H9 (cell line): ENCODE measurements at regions not wholly inside any gene's neighbourhood (a gene's known extent, or its start where the extent isn't known, plus 50 kb on each side); places are given as distances from the start of the nearest gene placed in this dataset.

ENCODE experiments used
- DNase-seq: peaks from one replicate; pipeline ENCODE4 v3.0.0-alpha.2; 2017
- H2AFZ ChIP-seq: one replicate; pipeline ENCODE4 v1.6.1; 2013; ENCODE audit warnings: mild to moderate bottlenecking, low read length, control low read depth, moderate library complexity
- H2AK5ac ChIP-seq: 2 replicates; pipeline ENCODE4 v1.6.1; 2013; ENCODE audit warnings: low read length, control low read depth, mixed read lengths; ENCODE audit not compliant: insufficient read length
- H2BK120ac ChIP-seq: one replicate; pipeline ENCODE4 v1.6.1; 2013; ENCODE audit warnings: low read depth, mild to moderate bottlenecking, low read length, control low read depth, inconsistent platforms; ENCODE audit not compliant: poor library complexity, severe bottlenecking
- H2BK12ac ChIP-seq: 2 replicates; pipeline ENCODE4 v1.6.1; 2013; ENCODE audit warnings: low read length, control low read depth, mixed read lengths, low read depth; ENCODE audit not compliant: insufficient read length
- H2BK15ac ChIP-seq: 2 replicates; pipeline ENCODE4 v1.6.1; 2013; ENCODE audit warnings: low read depth, low read length, control low read depth
- H2BK20ac ChIP-seq: one replicate; pipeline ENCODE4 v1.6.1; 2013; ENCODE audit warnings: low read depth, mild to moderate bottlenecking, low read length, control low read depth, inconsistent platforms; ENCODE audit not compliant: poor library complexity, severe bottlenecking
- H2BK5ac ChIP-seq: 2 replicates; pipeline ENCODE4 v1.6.1; 2013; ENCODE audit warnings: low read length, control low read depth, mixed read lengths; ENCODE audit not compliant: insufficient read length
- H3K14ac ChIP-seq: 2 replicates; pipeline ENCODE4 v1.6.1; 2013; ENCODE audit warnings: low read length, control low read depth; ENCODE audit not compliant: insufficient read depth
- H3K18ac ChIP-seq: 2 replicates; pipeline ENCODE4 v1.6.1; 2013; ENCODE audit warnings: low read depth, mild to moderate bottlenecking, mixed read lengths, low read length, control low read depth; ENCODE audit not compliant: insufficient read length
- H3K23ac ChIP-seq: 2 replicates; pipeline ENCODE4 v1.6.1; 2013; ENCODE audit warnings: low read length, control low read depth, mixed read lengths, low read depth; ENCODE audit not compliant: insufficient read length
- H3K23me2 ChIP-seq: 2 replicates; pipeline ENCODE4 v1.6.1; 2013; ENCODE audit warnings: low read depth, mild to moderate bottlenecking, mixed read lengths, low read length, control low read depth; ENCODE audit not compliant: insufficient read length, poor library complexity, severe bottlenecking
- H3K27ac ChIP-seq: 2 replicates; pipeline ENCODE4 v1.5.1; 2013; ENCODE audit warnings: low read length, control low read depth, mixed read lengths, low read depth; ENCODE audit not compliant: insufficient read length
- H3K27me3 ChIP-seq: 2 replicates; pipeline ENCODE4 v1.6.1; 2013; ENCODE audit warnings: low read length, control low read depth, inconsistent platforms; ENCODE audit not compliant: insufficient read depth
- H3K4ac ChIP-seq: 2 replicates; pipeline ENCODE4 v1.6.1; 2013; ENCODE audit warnings: low read depth, mild to moderate bottlenecking, control low read depth, inconsistent platforms, low read length, moderate library complexity
- H3K4me1 ChIP-seq: 2 replicates; pipeline ENCODE4 v1.6.1; 2013; ENCODE audit warnings: low read length, control low read depth, inconsistent platforms; ENCODE audit not compliant: insufficient read depth
- H3K4me2 ChIP-seq: 2 replicates; pipeline ENCODE4 v1.6.1; 2013; ENCODE audit warnings: low read length, control low read depth, mixed read lengths; ENCODE audit not compliant: insufficient read length, insufficient read depth
- H3K56ac ChIP-seq: 2 replicates; pipeline ENCODE4 v1.6.1; 2013; ENCODE audit warnings: low read depth, mild to moderate bottlenecking, mixed read lengths, low read length, control low read depth; ENCODE audit not compliant: insufficient read length
- H3K79me1 ChIP-seq: 2 replicates; pipeline ENCODE4 v1.6.1; 2013; ENCODE audit warnings: low read depth, mild to moderate bottlenecking, moderate library complexity, low read length, control low read depth, inconsistent platforms; ENCODE audit not compliant: insufficient read depth, poor library complexity, severe bottlenecking
- H3K79me2 ChIP-seq: 2 replicates; pipeline ENCODE4 v1.6.1; 2013; ENCODE audit warnings: low read length, control low read depth, inconsistent platforms; ENCODE audit not compliant: insufficient read depth
- H3K9ac ChIP-seq: 2 replicates; pipeline ENCODE4 v1.6.1; 2013; ENCODE audit warnings: low read length, control low read depth, mixed read lengths; ENCODE audit not compliant: insufficient read length; ENCODE audit errors: extremely low read depth
- H3K9me3 ChIP-seq: one replicate; pipeline ENCODE4 v1.6.1; 2013; ENCODE audit warnings: low read depth, low read length, inconsistent platforms; ENCODE audit not compliant: control insufficient read depth
- H3T11ph ChIP-seq: one replicate; pipeline ENCODE4 v1.6.1; 2013; ENCODE audit warnings: mild to moderate bottlenecking, low read length, control low read depth, inconsistent platforms
- H4K20me1 ChIP-seq: one replicate; pipeline ENCODE4 v1.6.1; 2013; ENCODE audit not compliant: control insufficient read depth, insufficient read length, insufficient read depth
- H4K5ac ChIP-seq: 2 replicates; pipeline ENCODE4 v1.6.1; 2013; ENCODE audit warnings: low read depth, mild to moderate bottlenecking, mixed read lengths, low read length, control low read depth; ENCODE audit not compliant: insufficient read length
- H4K8ac ChIP-seq: replicated peaks from 2 replicates; pipeline ENCODE4 v1.6.1; 2013; ENCODE audit warnings: low read length, control low read depth, mixed read lengths, low read depth; ENCODE audit not compliant: insufficient read length
- H4K91ac ChIP-seq: 2 replicates; pipeline ENCODE4 v1.6.1; 2013; ENCODE audit warnings: low read depth, mild to moderate bottlenecking, moderate library complexity, mixed read lengths, low read length, control low read depth; ENCODE audit not compliant: insufficient read length
- H3K27ac Mint-ChIP-seq, 3 experiments: 2 replicates in 2 of 3; 3 replicates in 1 of 3; pipeline ENCODE4 v1.8.0; 2020 to 2021; ENCODE audit warnings: mixed read lengths in 3 of 3, mild to moderate bottlenecking in 1 of 3, moderate library complexity in 1 of 3
- H3K27me3 Mint-ChIP-seq: 2 replicates; pipeline ENCODE4 v1.8.0; 2021; ENCODE audit warnings: low read depth, mild to moderate bottlenecking, moderate library complexity, mixed read lengths
- H3K36me3 Mint-ChIP-seq, 3 experiments: 2 replicates in 2 of 3; 3 replicates in 1 of 3; pipeline ENCODE4 v1.8.0; 2020 to 2021; ENCODE audit warnings: low read depth in 3 of 3, mixed read lengths in 3 of 3; ENCODE audit not compliant: insufficient read depth in 1 of 3
- H3K4me1 Mint-ChIP-seq, 2 experiments: 2 replicates each; pipeline ENCODE4 v1.8.0; 2020; ENCODE audit warnings: mixed read lengths in 2 of 2
- H3K4me3 Mint-ChIP-seq, 2 experiments: 2 replicates in 1 of 2; 3 replicates in 1 of 2; pipeline ENCODE4 v1.8.0; 2020 to 2021; ENCODE audit warnings: mild to moderate bottlenecking in 2 of 2, mixed read lengths in 2 of 2, moderate library complexity in 1 of 2
- H3K9me3 Mint-ChIP-seq, 2 experiments: 2 replicates in 1 of 2; 3 replicates in 1 of 2; pipeline ENCODE4 v1.8.0; 2020; ENCODE audit warnings: mild to moderate bottlenecking in 2 of 2, mixed read lengths in 2 of 2, moderate library complexity in 1 of 2
- WGBS: extraction: QIAGEN DNeasy Blood & Tissue Kit; methylation state at CpG from one replicate; pipeline ENCODE4 v1.1.7; 2013; ENCODE audit warnings: missing lambda C conversion rate, low lambda C conversion rate, mixed read lengths; ENCODE audit not compliant: insufficient read length; ENCODE audit errors: extremely low coverage; 5-methylcytosine and 5-hydroxymethylcytosine counted together
- TF ChIP-seq, protein P1 (sequence below): fragments of 200-600 bp; sonication (generic); conservative IDR thresholded peaks from 3 replicates; pipeline ENCODE4 v1.8.0; 2021; ENCODE audit warnings: antibody characterized with exemption, mild to moderate bottlenecking

DNA sequence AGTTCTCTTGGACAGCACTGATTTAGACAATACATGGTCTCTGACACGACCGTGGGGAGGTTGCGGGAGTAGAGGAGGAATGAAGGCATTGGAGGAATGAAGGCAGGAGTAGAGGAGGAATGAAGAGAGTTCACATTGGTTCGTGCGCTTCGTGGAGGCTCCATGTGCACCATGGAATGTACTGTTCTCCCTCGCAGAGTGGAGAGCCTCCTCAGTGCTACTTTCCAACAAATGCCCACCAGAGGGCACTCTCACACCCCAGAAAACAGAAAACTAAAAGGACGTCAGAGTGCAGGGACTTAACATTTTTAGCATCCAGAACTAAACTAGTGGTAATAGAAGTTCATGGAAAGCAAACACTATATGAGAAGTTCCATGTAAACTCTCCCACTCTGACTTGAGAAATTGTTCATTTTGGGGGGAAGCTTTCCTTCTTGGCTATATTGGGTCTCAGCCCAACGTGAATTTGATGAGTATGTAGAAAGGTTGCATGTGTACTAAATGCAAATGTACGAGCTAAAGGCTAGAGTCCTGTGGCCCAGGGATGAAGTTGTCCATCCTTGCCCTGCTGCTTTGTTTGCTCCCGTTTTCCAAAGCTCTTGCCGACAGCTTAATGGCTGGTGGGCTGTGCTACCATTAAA lies 211.6 kb downstream of the LMX1A start:
- Histone ChIP-seq H4K20me1 (no peaks in the 10 kb centered on the region), H2BK20ac (no peak overlapping the region), H2BK15ac (no peak overlapping the region), H3K79me2 (no peaks in the 10 kb centered on the region), H4K8ac (no peak overlapping the region), H3K9me3 (no peaks in the 10 kb centered on the region), H2AFZ (no peak overlapping the region), H2BK120ac (no peak overlapping the region), H4K5ac (no peak overlapping the region), H3K27me3 (no peaks in the 10 kb centered on the region; the same call in 1 of the 2 replicates), H3K79me1 (no peaks in the 10 kb centered on the region), H3K14ac (no peak overlapping the region), H3K4ac (no peak overlapping the region), H2AK5ac (no peak overlapping the region), H2BK12ac (no peak overlapping the region), H3K23me2 (no peaks in the 10 kb centered on the region), H3K18ac (no peak overlapping the region), H4K91ac (no peak overlapping the region), H3K27ac (no peak overlapping the region), H3K56ac (no peak overlapping the region), H3K4me1 (no peaks in the 10 kb centered on the region), H2BK5ac (no peak overlapping the region), H3K23ac (no peak overlapping the region), H3K4me2 (no peak overlapping the region), H3K9ac (no peak overlapping the region), H3T11ph (no peak overlapping the region)
- peaks cover 53% of the 10 kb centered on the region for H3K27me3 Mint-ChIP-seq
- no peak overlapping the region for H3K27ac Mint-ChIP-seq
- no peak overlapping the region for H3K4me3 Mint-ChIP-seq
- H3K36me3 Mint-ChIP-seq, result no peaks in the 10 kb centered on the region
- WGBS, result no CpG with 5 or more reads among the region's 12 CpGs
- TF ChIP-seq, protein P1, sequence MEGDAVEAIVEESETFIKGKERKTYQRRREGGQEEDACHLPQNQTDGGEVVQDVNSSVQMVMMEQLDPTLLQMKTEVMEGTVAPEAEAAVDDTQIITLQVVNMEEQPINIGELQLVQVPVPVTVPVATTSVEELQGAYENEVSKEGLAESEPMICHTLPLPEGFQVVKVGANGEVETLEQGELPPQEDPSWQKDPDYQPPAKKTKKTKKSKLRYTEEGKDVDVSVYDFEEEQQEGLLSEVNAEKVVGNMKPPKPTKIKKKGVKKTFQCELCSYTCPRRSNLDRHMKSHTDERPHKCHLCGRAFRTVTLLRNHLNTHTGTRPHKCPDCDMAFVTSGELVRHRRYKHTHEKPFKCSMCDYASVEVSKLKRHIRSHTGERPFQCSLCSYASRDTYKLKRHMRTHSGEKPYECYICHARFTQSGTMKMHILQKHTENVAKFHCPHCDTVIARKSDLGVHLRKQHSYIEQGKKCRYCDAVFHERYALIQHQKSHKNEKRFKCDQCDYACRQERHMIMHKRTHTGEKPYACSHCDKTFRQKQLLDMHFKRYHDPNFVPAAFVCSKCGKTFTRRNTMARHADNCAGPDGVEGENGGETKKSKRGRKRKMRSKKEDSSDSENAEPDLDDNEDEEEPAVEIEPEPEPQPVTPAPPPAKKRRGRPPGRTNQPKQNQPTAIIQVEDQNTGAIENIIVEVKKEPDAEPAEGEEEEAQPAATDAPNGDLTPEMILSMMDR, result peak; percentile 87
- H3K4me1 Mint-ChIP-seq, result peaks cover 0 to 2% of the 10 kb centered on the region in 2 experiments; a peak in 2 of 4 replicates
- no peaks in the 10 kb centered on the region; a peak in 1 of 5 replicates for H3K9me3 Mint-ChIP-seq
- DNase-seq, result peak; percentile 67
